SK-N-SH (cell line): ENCODE measurements at regions not wholly inside any gene's neighbourhood (a gene's known extent, or its start where the extent isn't known, plus 50 kb on each side); places are given as distances from the start of the nearest gene placed in this dataset.

Source experiments
- EZH2phosphoT487 ChIP-seq: fragments of 200-600 bp; sonication (generic); IDR thresholded peaks from 2 replicates; pipeline ENCODE4 v1.6.1; 2017; ENCODE audit warnings: low read depth, mixed run types, mild to moderate bottlenecking, antibody characterized with exemption, moderate library complexity, borderline replicate concordance
- GATA2 ChIP-seq: sonication (generic); formaldehyde crosslinking; IDR thresholded peaks from 2 replicates; pipeline ENCODE4 v1.5.0; 2020; ENCODE audit warnings: mild to moderate bottlenecking, missing genetic modification reagents

GRCh38 chr12:20268771-20269170 is 99.6 kb upstream of the PDE3A start:
- TF ChIP-seq EZH2phosphoT487 = no peak
- TF ChIP-seq GATA2 = no peak
